MM.1S (cell line): ENCODE measurements at regions not wholly inside any gene's neighbourhood (a gene's known extent, or its start where the extent isn't known, plus 50 kb on each side); places are given as distances from the start of the nearest gene placed in this dataset.

Experiments used
- CTCF ChIP-seq: fragments of 300-600 bp; sonication (generic); IDR thresholded peaks from 2 replicates; pipeline ENCODE4 v1.5.1; 2016; ENCODE audit warnings: antibody characterized with exemption, low read length, mixed read lengths
- EZH2 ChIP-seq: fragments of 300-600 bp; sonication (generic); optimal IDR thresholded peaks from 2 replicates; pipeline ENCODE3; 2017; ENCODE audit warnings: low read depth, mild to moderate bottlenecking, antibody characterized with exemption, low read length, mixed read lengths
- EZH2phosphoT487 ChIP-seq: fragments of 300-600 bp; sonication (generic); IDR thresholded peaks from 2 replicates; pipeline ENCODE4 v1.6.1; 2018; ENCODE audit warnings: antibody characterized with exemption, low read length

GRCh38 chr11:130813196-130813595 lies 103.1 kb downstream of the SNX19 start:
- TF ChIP-seq CTCF (no peak), EZH2 (no peak), EZH2phosphoT487 (no peak)
